Activated CD4-positive, alpha-beta T cell treated with anti-CD3 and anti-CD28 coated beads, Interleukin-2, amount 50 U/mL, for 48 hours (primary cell): ENCODE measurements at regions not wholly inside any gene's neighbourhood (a gene's known extent, or its start where the extent isn't known, plus 50 kb on each side); places are given as distances from the start of the nearest gene placed in this dataset.

Experiments
- DNase-seq, 2 experiments: peaks; one replicate each; pipeline ENCODE4 v3.0.0-alpha.2; 2020

- no peak for DNase-seq
Measured at GRCh38 chr18:22678486-22678885, 254.6 kb upstream of the RBBP8 start.

- DNase-seq: no peak
Measured at GRCh38 chr18:22680944-22681343, 252.2 kb upstream of the RBBP8 start.

- DNase-seq: no peak
Measured at GRCh38 chr18:22681908-22682307, 251.2 kb upstream of the RBBP8 start.

GRCh38 chr18:22682720-22683119, 250.4 kb upstream of the RBBP8 start:
- DNase-seq: no peak

- DNase-seq: no peak
Measured at GRCh38 chr18:22683196-22683676, 249.9 kb upstream of the RBBP8 start.

GRCh38 chr18:22683786-22684185, 249.3 kb upstream of the RBBP8 start:
- no peak for DNase-seq

- DNase-seq: no peak
Measured at GRCh38 chr18:22684268-22684667, 248.9 kb upstream of the RBBP8 start.

- DNase-seq: no peak
Measured at GRCh38 chr18:22685788-22686187, 247.3 kb upstream of the RBBP8 start.

- no peak for DNase-seq
Measured at GRCh38 chr18:22687892-22688680, 245.0 kb upstream of the RBBP8 start.

- no peak for DNase-seq
Measured at GRCh38 chr18:22688877-22689496, 244.1 kb upstream of the RBBP8 start.

- no peak for DNase-seq
Measured at GRCh38 chr18:22689712-22690111, 243.4 kb upstream of the RBBP8 start.

- DNase-seq: no peak
Measured at GRCh38 chr18:22690556-22690955, 242.6 kb upstream of the RBBP8 start.

GRCh38 chr18:22691946-22692710, 241.0 kb upstream of the RBBP8 start:
- DNase-seq: no peak

- no peak for DNase-seq
Measured at GRCh38 chr18:22694954-22695353, 238.2 kb upstream of the RBBP8 start.

GRCh38 chr18:22695674-22696073, 237.5 kb upstream of the RBBP8 start:
- DNase-seq: no peak

GRCh38 chr18:22697561-22697960, 235.6 kb upstream of the RBBP8 start:
- no peak for DNase-seq

- no peak for DNase-seq
Measured at GRCh38 chr18:22698711-22699110, 234.4 kb upstream of the RBBP8 start.

- no peak for DNase-seq
Measured at GRCh38 chr18:22699629-22700028, 233.5 kb upstream of the RBBP8 start.

GRCh38 chr18:22700920-22701319, 232.2 kb upstream of the RBBP8 start:
- no peak for DNase-seq

- DNase-seq: no peak
Measured at GRCh38 chr18:22701326-22701725, 231.8 kb upstream of the RBBP8 start.

- no peak for DNase-seq
Measured at GRCh38 chr18:22701795-22702194, 231.3 kb upstream of the RBBP8 start.

- no peak for DNase-seq
Measured at GRCh38 chr18:22702806-22703205, 230.3 kb upstream of the RBBP8 start.

- no peak for DNase-seq
Measured at GRCh38 chr18:22703883-22704585, 229.1 kb upstream of the RBBP8 start.
